ENCODE measurements at regions not wholly inside any gene's neighbourhood (a gene's known extent, or its start where the extent isn't known, plus 50 kb on each side); places are given as distances from the start of the nearest gene placed in this dataset.

- no peak for DNase-seq (ENCODE audit: low spot score)
Measured at GRCh38 chr12:19867970-19868369, 428.7 kb downstream of the AEBP2 start.

DNA sequence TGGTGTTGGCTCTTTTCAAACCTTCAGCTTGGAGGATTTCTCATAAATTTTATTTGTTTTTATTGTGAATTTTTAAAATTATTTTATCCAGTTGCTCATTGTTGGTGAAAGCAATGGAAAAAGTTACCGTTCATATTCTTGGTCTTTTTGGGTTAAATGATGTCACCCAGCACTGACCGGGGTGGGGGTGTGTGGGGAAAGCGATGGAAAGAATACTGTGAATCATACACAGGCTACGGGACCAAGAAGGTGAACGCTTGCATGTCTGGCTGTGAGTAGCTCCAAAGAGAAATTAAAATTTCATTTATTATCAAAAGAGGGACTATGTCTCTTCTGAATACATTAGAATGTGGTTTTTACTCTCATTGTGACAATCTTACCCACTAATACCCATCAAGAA, 430.1 kb downstream of the AEBP2 start:
- no peak for DNase-seq (ENCODE audit: low spot score)

GRCh38 chr12:19872621-19873540, 433.6 kb downstream of the AEBP2 start:
- no peak for DNase-seq (ENCODE audit: low spot score)

DNA sequence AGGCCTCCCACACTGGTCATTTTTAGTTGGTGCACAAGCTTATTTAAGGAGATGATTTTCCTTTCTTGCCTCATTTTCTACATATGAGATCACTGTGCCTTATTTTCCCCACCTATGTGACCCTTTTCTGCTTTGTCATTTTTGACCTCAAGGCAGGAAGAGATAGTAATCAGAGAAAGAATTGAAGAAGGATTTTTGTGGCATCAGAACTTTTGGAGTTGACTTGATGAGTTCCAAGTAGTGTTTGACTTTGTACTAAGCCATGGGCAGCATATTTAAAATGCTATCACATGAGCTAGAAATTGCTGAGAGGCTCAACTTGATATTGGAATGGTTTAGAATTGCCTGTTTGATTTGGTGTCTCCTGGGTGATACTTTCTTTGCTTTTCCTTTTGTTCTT, 440.8 kb downstream of the AEBP2 start:
- no peak for DNase-seq (ENCODE audit: low spot score)

GRCh38 chr12:19880721-19881120, 441.4 kb downstream of the AEBP2 start:
- DNase-seq (ENCODE audit: low spot score): no peak

DNA sequence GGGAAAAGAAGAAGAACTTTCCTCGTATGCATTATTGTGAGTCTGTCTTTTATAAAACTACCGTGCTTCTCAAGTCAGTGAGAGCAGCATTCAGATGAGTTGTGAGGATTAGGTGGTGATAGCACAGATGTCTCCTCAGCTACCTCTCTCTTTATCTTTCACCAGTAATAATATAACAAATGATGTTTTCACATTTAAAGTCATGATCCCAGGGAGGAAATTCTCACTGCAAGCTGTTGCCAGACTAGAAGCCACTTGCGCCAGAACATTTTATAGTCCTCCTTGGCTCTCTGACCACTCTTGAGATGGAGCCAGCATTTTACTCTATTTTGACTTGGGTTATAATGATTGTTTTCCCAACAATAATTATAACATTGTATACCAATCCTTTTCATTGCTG, 443.1 kb downstream of the AEBP2 start:
- DNase-seq (ENCODE audit: low spot score): no peak

- no peak for DNase-seq (ENCODE audit: low spot score)
Measured at GRCh38 chr12:19884021-19884492, 444.8 kb downstream of the AEBP2 start.

DNA sequence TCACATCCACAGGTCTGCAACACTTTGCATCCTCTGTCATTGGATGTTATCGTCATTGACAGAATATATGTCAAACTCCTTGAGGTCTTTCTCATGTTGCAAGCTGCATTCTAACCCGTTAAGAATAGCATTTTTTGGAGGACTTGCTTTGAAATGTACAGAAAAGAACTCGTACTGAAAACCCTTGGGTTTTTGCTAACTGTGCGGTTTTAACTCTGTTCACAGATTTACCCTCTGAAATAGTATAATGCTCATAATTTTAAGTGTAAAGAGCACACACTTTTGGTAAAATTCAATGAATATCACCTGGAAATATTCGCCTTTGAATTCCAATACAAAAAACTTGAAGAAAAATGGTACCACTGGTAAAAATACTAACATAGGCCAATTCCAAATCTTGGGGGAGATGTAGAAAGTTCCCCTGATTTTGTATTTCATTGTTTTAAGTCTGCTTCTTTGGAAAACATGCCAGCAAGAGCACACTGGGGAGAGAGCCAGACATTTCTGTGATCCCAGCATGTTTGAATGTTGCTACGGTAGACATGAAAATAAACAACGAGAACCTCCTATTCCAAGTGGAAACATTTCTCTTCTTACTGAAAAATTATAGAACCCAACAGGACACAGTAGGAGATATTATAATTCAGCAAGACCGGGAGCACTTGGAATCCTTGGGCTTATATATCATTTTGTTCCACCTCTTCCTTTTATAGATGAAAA, 446.0 kb downstream of the AEBP2 start:
- no peak for DNase-seq (ENCODE audit: low spot score)

GRCh38 chr12:19886065-19886464, 446.8 kb downstream of the AEBP2 start:
- no peak for DNase-seq (ENCODE audit: low spot score)

- DNase-seq (ENCODE audit: low spot score): no peak
Measured at GRCh38 chr12:19886639-19887064, 447.4 kb downstream of the AEBP2 start.

- no peak for DNase-seq (ENCODE audit: low spot score)
Measured at GRCh38 chr12:19890024-19890423, 450.7 kb downstream of the AEBP2 start.

DNA sequence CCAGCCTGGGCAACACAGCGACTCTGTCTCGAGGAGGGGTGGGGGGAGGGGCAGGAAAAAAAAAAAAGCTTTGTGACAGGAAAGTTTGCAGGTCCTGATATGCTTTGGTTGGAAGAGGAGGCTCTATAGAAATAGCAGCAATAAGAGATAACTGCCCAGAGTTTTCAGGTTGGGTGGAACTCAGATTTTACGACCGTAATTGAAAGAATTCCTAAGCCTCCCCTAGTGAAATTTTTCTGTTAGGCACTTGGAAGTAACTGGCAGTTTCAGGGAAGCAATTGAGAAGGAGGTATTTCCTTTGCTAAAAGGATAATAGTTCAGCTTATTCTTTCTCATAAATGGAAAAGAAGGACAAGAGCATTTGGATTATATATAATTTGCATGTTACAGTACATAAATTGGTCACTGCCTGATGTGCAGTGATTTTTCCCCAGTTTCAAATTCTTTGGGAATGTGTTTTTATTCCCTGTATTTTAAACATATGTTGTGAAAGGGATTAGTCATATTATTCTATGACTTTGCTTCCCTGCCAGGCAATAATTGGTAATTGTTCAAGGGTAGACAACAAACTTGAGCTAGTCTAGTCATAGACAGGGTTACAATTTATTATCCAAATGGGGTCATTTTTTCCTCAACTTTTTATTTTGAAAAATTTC, 452.8 kb downstream of the AEBP2 start:
- no peak for DNase-seq (ENCODE audit: low spot score)

GRCh38 chr12:19893514-19893913, 454.2 kb downstream of the AEBP2 start:
- DNase-seq (ENCODE audit: low spot score): no peak

DNA sequence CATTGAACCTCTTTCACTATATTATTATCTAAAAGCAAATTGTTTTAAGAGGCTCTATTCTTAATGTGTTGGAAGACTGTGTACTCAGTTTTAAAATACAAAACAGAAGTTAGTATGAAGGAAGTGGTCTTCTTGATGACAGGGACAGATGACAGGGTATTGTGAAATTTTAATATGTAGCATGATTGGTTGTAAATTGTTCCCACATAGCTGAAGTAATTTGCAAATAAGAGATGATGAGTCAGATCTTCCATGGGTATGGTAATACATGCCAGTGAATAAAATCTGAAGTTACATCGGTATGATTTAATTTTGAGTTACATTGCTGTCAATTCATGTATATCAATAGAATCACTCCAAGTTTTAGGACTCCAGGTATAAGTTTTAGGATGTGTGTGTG, 454.8 kb downstream of the AEBP2 start:
- DNase-seq (ENCODE audit: low spot score): no peak

- no peak for DNase-seq (ENCODE audit: low spot score)
Measured at GRCh38 chr12:19894803-19895202, 455.5 kb downstream of the AEBP2 start.

GRCh38 chr12:19895246-19896020, 456.1 kb downstream of the AEBP2 start:
- no peak for DNase-seq (ENCODE audit: low spot score)

DNA sequence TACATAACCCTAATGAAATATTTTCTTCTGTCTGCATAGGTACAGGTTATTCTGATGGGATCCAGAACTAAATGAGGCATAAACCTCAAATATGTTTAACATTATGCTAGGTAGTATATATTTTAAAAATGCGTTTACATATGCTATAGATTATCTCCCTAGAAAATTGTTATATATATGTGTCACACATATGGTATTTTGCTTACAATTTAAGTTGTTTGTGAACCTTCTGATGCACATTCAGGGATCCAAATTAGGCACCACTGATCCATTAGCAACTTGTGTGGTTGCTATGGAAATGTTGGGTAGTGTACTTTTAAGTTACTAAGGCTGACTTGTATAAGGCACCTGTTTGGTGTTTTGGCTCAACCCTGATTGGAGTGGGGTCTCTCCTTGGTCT, 456.7 kb downstream of the AEBP2 start:
- DNase-seq (ENCODE audit: low spot score): no peak

GRCh38 chr12:19896534-19896933, 457.2 kb downstream of the AEBP2 start:
- DNase-seq (ENCODE audit: low spot score): no peak

- DNase-seq (ENCODE audit: low spot score): no peak
Measured at GRCh38 chr12:19897900-19898408, 458.7 kb downstream of the AEBP2 start.

DNA sequence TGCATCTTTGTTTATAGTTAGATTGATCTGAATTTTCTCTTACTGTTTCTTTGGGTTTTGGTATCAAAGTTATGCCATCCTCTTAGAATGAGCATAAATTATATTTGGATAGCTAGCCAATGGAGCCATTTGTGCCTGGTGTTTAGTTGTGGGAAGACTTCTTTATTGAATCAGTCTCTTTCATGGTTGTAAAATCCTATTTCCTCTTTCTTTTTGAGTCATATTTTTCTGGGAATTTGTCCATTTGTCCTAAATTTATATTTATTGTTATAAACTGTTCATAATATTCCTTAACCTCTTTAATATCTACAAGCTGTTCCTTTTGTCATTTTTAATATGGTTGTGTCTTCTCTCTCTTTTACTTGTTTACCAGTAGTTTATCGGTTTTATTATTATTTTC, 462.5 kb downstream of the AEBP2 start:
- DNase-seq (ENCODE audit: low spot score): no peak

DNA sequence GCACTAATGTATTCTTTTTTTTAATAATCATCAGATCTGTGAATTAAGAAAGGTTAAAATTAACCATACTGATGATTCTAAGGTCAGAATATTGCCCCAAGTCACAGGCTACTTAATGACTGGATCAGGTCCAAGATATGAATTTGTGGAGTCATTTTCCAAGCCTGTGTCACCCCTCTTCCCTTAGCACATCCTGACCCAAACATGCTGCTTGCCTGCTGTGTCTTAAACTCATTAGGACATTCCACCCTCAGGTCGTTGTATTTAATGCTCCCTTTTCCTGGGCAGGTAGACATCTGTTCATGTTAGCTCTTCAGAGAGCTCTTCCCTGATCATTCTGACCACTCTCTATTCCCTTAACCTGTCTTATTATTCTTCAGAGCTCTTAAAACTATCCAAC, 463.5 kb upstream of the PDE3A start:
- DNase-seq (ENCODE audit: low spot score): no peak

- DNase-seq (ENCODE audit: low spot score): peak; percentile 35
Measured at GRCh38 chr12:19908830-19909229, 459.5 kb upstream of the PDE3A start.

Data from globus pallidus (tissue), 1 donor.